HG02938 (cell line): ENCODE measurements at regions not wholly inside any gene's neighbourhood (a gene's known extent, or its start where the extent isn't known, plus 50 kb on each side); places are given as distances from the start of the nearest gene placed in this dataset.
"Not testable (repeated sequence)": the region's sequence is repeated elsewhere in the genome, so short reads cannot be mapped to it uniquely, and the experiment has no call there.

Experiments
- ATAC-seq: cut with Tn5 transposase; IDR thresholded peaks from one replicate; pipeline ENCODE4 v1.9.1; 2021; ENCODE audit warnings: mild to moderate bottlenecking, moderate library complexity; ENCODE audit not compliant: unreplicated experiment

- ATAC-seq, result no peak
Measured at GRCh38 chr3:95217661-95218060, 1154.8 kb downstream of the NSUN3 start.

- ATAC-seq, result no peak
Measured at GRCh38 chr3:95218484-95218883, 1155.6 kb downstream of the NSUN3 start.

- no peak for ATAC-seq
Measured at GRCh38 chr3:95226437-95226836, 1163.6 kb downstream of the NSUN3 start.

- ATAC-seq, result no peak
Measured at GRCh38 chr3:95227092-95227491, 1164.2 kb downstream of the NSUN3 start.

- no peak for ATAC-seq
Measured at GRCh38 chr3:95228416-95228815, 1165.6 kb downstream of the NSUN3 start.

GRCh38 chr3:95235916-95236315 lies 1173.1 kb downstream of the NSUN3 start:
- ATAC-seq, result no peak

- no peak for ATAC-seq
Measured at GRCh38 chr3:95237783-95238182, 1174.9 kb downstream of the NSUN3 start.

GRCh38 chr3:95240395-95240794 lies 1177.5 kb downstream of the NSUN3 start:
- ATAC-seq, result no peak

GRCh38 chr3:95241256-95241655 lies 1178.4 kb downstream of the NSUN3 start:
- not testable (repeated sequence) for ATAC-seq

GRCh38 chr3:95246413-95246812 lies 1183.6 kb downstream of the NSUN3 start:
- no peak for ATAC-seq

GRCh38 chr3:95254061-95254460 lies 1191.2 kb downstream of the NSUN3 start:
- no peak for ATAC-seq

- ATAC-seq, result no peak
Measured at GRCh38 chr3:95254758-95255157, 1191.9 kb downstream of the NSUN3 start.

GRCh38 chr3:95265129-95265528 lies 1202.3 kb downstream of the NSUN3 start:
- ATAC-seq, result no peak

GRCh38 chr3:95271395-95271794 lies 1208.5 kb downstream of the NSUN3 start:
- ATAC-seq, result no peak

- ATAC-seq, result no peak
Measured at GRCh38 chr3:95272166-95272565, 1209.3 kb downstream of the NSUN3 start.

GRCh38 chr3:95272781-95273180 lies 1209.9 kb downstream of the NSUN3 start:
- ATAC-seq, result no peak

- ATAC-seq, result no peak
Measured at GRCh38 chr3:95277613-95278012, 1214.8 kb downstream of the NSUN3 start.

GRCh38 chr3:95280711-95281352 lies 1218.0 kb downstream of the NSUN3 start:
- ATAC-seq, result no peak

GRCh38 chr3:95289295-95289694 lies 1226.4 kb downstream of the NSUN3 start:
- no peak for ATAC-seq

GRCh38 chr3:95297581-95297980 lies 1234.7 kb downstream of the NSUN3 start:
- no peak for ATAC-seq

GRCh38 chr3:95302044-95302443 lies 1239.2 kb downstream of the NSUN3 start:
- ATAC-seq, result no peak

- no peak for ATAC-seq
Measured at GRCh38 chr3:95310560-95310959, 1247.7 kb downstream of the NSUN3 start.

GRCh38 chr3:95311272-95311671 lies 1248.4 kb downstream of the NSUN3 start:
- ATAC-seq, result no peak
